ENCODE measurements at regions not wholly inside any gene's neighbourhood (a gene's known extent, or its start where the extent isn't known, plus 50 kb on each side); places are given as distances from the start of the nearest gene placed in this dataset.

GRCh38 chr4:130478406-130478805, 1382.5 kb downstream of the C4orf33 start:
- POLR2A ChIA-PET: no interaction called here

DNA sequence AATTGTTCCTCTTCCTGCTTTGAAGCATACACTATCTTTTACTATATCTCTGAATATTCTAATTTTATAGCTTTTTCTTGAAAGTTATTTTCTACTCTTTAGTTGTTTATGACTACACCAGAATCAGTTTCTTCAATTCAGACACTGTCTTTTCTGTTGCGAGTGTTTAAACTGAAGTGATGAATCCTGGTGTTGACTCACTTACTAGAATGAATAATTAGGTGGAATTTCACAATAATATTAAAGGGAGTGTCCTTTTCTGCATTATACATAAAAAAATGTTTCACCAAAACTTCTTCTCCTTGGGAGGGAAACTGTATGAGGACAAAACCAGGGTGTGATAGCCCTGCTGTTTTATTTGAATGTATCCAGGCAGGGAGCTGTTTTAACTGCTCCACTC, 1383.1 kb downstream of the C4orf33 start:
- Histone ChIP-seq H3K9me3 (ENCODE audit: control insufficient read depth, insufficient read depth, low read depth, low read length) (no peaks in the 10 kb centered on the region), H3K4me1 (ENCODE audit: control insufficient read depth, insufficient read depth, low read length) (no peaks in the 10 kb centered on the region), H3K36me3 (ENCODE audit: control insufficient read depth in 2 of 2, insufficient read depth in 1 of 2, low read length in 2 of 2) (no peaks in the 10 kb centered on the region), H3K27ac (ENCODE audit: extremely low read depth, low read depth, low read length) (no peak overlapping the region), H3K4me3 (ENCODE audit: low read depth, low read length) (no peak overlapping the region)
- TF ChIP-seq ZBTB17 (tag by site-specific recombination; IDR thresholded peaks at IDR 0.05): no peak
- no peak for TF ChIP-seq ZNF19 (tag by site-specific recombination; IDR thresholded peaks at IDR 0.05; ENCODE audit: low read depth)
- TF ChIP-seq KLF1 (tag by site-specific recombination; IDR thresholded peaks at IDR 0.05): no peak
- ChIA-PET CTCF (no interaction called here), POLR2A (no interaction called here)

More at GRCh38 chr4:130478406-130478805, 1382.5 kb downstream of the C4orf33 start:
- Histone ChIP-seq H3K27ac (ENCODE audit: extremely low read depth, low read depth, low read length) (no peak overlapping the region), H3K36me3 (ENCODE audit: control insufficient read depth in 2 of 2, insufficient read depth in 1 of 2, low read length in 2 of 2) (no peaks in the 10 kb centered on the region), H3K4me1 (ENCODE audit: control insufficient read depth, insufficient read depth, low read length) (no peaks in the 10 kb centered on the region), H3K4me3 (ENCODE audit: low read depth, low read length) (no peak overlapping the region), H3K9me3 (ENCODE audit: control insufficient read depth, insufficient read depth, low read depth, low read length) (no peaks in the 10 kb centered on the region)
- CTCF ChIA-PET: no interaction called here
- no peak for TF ChIP-seq AEBP2 (tag by site-specific recombination; IDR thresholded peaks at IDR 0.05; ENCODE audit: borderline replicate concordance)
- no peak for TF ChIP-seq ZNF791 (tag by site-specific recombination; IDR thresholded peaks at IDR 0.05)
- TF ChIP-seq ZNF530 (tag by site-specific recombination; IDR thresholded peaks at IDR 0.05; ENCODE audit: low read depth): no peak
- TF ChIP-seq ZNF18 (tag by site-specific recombination; IDR thresholded peaks at IDR 0.05): no peak
- TF ChIP-seq HOXA7 (CRISPR knock-in tag; IDR thresholded peaks at IDR 0.05; ENCODE audit: borderline replicate concordance): no peak
- no peak for TF ChIP-seq ZNF16 (tag by site-specific recombination; IDR thresholded peaks at IDR 0.05; ENCODE audit: low read depth)

GRCh38 chr4:130479674-130480073, 1383.7 kb downstream of the C4orf33 start:
- POLR2A ChIA-PET: no interaction called here
- no peaks in the 10 kb centered on the region for H3K9me3 ChIP-seq (ENCODE audit: control insufficient read depth, insufficient read depth, low read depth, low read length)
- H3K36me3 ChIP-seq (ENCODE audit: control insufficient read depth in 2 of 2, insufficient read depth in 1 of 2, low read length in 2 of 2): no peaks in the 10 kb centered on the region
- no peak overlapping the region for H3K4me3 ChIP-seq (ENCODE audit: low read depth, low read length)
- CTCF ChIA-PET: no interaction called here
- H3K4me1 ChIP-seq (ENCODE audit: control insufficient read depth, insufficient read depth, low read length): no peaks in the 10 kb centered on the region
- no peak overlapping the region for H3K27ac ChIP-seq (ENCODE audit: extremely low read depth, low read depth, low read length)
- TF ChIP-seq ZFHX2 (tag by site-specific recombination; conservative IDR thresholded peaks at IDR 0.05): no peak
- TF ChIP-seq ZSCAN18 (tag by site-specific recombination; IDR thresholded peaks at IDR 0.05): no peak
- TF ChIP-seq GLI2 (tag by site-specific recombination; IDR thresholded peaks at IDR 0.05; ENCODE audit: borderline replicate concordance, low read depth): no peak
- TF ChIP-seq ZIC2 (tag by site-specific recombination; IDR thresholded peaks at IDR 0.05): no peak
- TF ChIP-seq ZNF76 (tag by site-specific recombination; IDR thresholded peaks at IDR 0.05; ENCODE audit: borderline replicate concordance, low read depth): no peak
- TF ChIP-seq MYNN (tag by site-specific recombination; IDR thresholded peaks at IDR 0.05; ENCODE audit: borderline replicate concordance): no peak
- no peak for TF ChIP-seq ZNF248 (tag by site-specific recombination; IDR thresholded peaks at IDR 0.05)
- TF ChIP-seq ZNF626 (tag by site-specific recombination; IDR thresholded peaks at IDR 0.05): no peak
- TF ChIP-seq ZNF433 (tag by site-specific recombination; IDR thresholded peaks at IDR 0.05; ENCODE audit: low read depth): no peak
- no peak for TF ChIP-seq ZSCAN30 (tag by site-specific recombination; IDR thresholded peaks at IDR 0.05)
- TF ChIP-seq ZNF133 (tag by site-specific recombination; IDR thresholded peaks at IDR 0.05): no peak
- TF ChIP-seq REST (tag by site-specific recombination; IDR thresholded peaks at IDR 0.05): no peak
- TF ChIP-seq ZNF280D (tag by site-specific recombination; IDR thresholded peaks at IDR 0.05): no peak

All from HEK293 (cell line).